SK-N-SH treated with all-trans-retinoic acid at 6 μM for 48 hours (cell line): ENCODE measurements at regions not wholly inside any gene's neighbourhood (a gene's known extent, or its start where the extent isn't known, plus 50 kb on each side); places are given as distances from the start of the nearest gene placed in this dataset.

ENCODE experiments used
- ARNTL ChIP-seq: fragments of 450-650 bp; formaldehyde crosslinking; IDR thresholded peaks from 2 replicates; pipeline ENCODE4 v1.5.0; 2020; ENCODE audit warnings: low read depth, mild to moderate bottlenecking, moderate library complexity, borderline replicate concordance
- ESRRG ChIP-seq: fragments of 250-450 bp; sonication (Bioruptor Pico); IDR thresholded peaks from 2 replicates; pipeline ENCODE4 v1.6.1; 2021; ENCODE audit warnings: mild to moderate bottlenecking
- GLIS3 ChIP-seq: fragments of 250-450 bp; sonication (Bioruptor Pico); IDR thresholded peaks from 2 replicates; pipeline ENCODE4 v1.5.0; 2020; ENCODE audit warnings: mild to moderate bottlenecking, moderate library complexity
- TCF4 ChIP-seq: fragments of 250-450 bp; sonication (Bioruptor Pico); IDR thresholded peaks from 2 replicates; pipeline ENCODE4 v1.8.0; 2021; ENCODE audit warnings: mild to moderate bottlenecking, moderate library complexity, borderline replicate concordance
- ZC3H10 ChIP-seq: fragments of 250-450 bp; sonication (Bioruptor Pico); IDR thresholded peaks from 2 replicates; pipeline ENCODE4 v1.5.1; 2021; ENCODE audit warnings: mild to moderate bottlenecking, moderate library complexity

- TF ChIP-seq TCF4 (CRISPR knock-in tag) (no peak), ARNTL (CRISPR knock-in tag) (no peak), ZC3H10 (no peak), GLIS3 (CRISPR knock-in tag) (no peak), ESRRG (CRISPR knock-in tag) (no peak)
These were observed 86.0 kb downstream of the RFLNA start for GRCh38 chr12:124380796-124381455.
